Stimulated activated CD4-positive, alpha-beta T cell treated with anti-CD3 and anti-CD28 coated beads, Interleukin-1b, Interleukin-23, amount 100 ng/mL, for 24 hours (primary cell): ENCODE measurements at regions not wholly inside any gene's neighbourhood (a gene's known extent, or its start where the extent isn't known, plus 50 kb on each side); places are given as distances from the start of the nearest gene placed in this dataset.
"Not testable (repeated sequence)": the region's sequence is repeated elsewhere in the genome, so short reads cannot be mapped to it uniquely, and the experiment has no call there.

Experiments used
- DNase-seq, 4 experiments: peaks; one replicate each; pipeline ENCODE4 v3.0.0-alpha.2; 2020; ENCODE audit warnings: low read depth in 4 of 4, low spot score in 1 of 4

DNA sequence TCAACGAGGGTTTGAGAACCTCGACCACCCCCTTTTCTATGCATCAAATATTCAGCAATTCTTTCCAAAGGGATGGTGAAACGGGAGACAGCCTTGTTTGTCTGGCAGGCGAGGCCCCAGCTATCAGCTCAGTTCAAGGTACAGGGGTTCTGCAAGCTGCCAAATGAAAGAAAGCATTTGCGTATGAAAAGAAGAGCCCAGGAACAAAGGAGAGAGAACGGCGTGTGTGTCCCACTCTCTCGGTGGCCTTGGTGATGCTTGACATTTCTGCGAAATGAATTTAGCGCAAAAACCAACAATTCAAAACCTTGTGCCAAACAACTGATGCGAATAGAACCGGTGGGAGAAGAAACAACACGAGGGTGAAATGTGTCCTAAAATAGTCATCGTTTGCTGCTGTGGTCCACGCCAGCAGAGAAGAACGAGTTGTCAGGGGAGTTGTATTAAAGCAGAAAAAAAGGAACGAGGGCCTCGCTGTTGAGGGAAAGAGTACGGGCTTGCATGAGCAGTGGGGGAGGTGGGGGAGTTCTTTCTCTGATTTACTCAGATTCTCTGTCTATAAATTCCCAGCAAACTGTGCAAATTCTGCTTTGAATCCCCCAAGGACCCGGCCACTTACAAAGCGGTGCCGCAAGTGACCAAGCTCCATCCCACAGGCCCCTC, 97.7 kb downstream of the TMEM130 start:
- no peak for DNase-seq

DNA sequence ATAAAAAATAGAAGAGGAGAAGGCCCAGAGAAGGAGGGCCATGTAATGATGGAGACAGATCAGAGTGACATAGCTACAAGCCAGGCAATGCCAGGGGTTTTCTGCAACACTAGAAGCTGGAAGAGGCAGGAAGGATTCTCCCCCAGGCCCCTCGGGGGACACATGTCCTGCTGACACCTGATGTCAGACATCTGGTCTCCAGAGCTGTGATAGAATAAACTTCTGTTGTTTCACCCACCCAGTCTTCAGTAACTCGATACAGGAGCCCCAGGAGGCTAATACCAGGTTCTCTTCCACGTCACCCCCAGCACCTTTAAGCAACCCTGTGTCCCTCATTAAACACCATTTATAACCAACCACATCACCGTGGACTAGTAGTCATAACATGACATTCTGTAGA, 94.9 kb downstream of the TMEM130 start:
- no peak for DNase-seq

DNA sequence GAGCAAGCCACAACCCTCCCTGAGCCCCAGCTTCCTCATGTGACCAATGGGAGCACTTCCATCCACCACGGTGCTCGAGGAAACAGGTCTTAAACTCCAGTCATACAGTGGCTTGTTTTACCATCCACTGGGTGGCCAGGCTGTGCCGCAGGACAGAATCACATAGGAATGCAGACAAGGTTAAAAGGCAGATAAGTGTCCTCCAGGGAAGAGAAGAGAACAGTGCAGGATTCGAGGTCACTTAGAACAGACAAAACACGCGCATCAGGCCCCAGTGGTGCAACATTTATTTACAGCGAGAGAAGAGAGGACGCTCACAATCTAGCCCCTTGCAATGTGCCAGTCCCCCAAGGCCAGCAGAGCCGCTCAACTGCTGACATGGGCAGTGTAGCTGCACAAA, 92.8 kb downstream of the TMEM130 start:
- no peak for DNase-seq

DNA sequence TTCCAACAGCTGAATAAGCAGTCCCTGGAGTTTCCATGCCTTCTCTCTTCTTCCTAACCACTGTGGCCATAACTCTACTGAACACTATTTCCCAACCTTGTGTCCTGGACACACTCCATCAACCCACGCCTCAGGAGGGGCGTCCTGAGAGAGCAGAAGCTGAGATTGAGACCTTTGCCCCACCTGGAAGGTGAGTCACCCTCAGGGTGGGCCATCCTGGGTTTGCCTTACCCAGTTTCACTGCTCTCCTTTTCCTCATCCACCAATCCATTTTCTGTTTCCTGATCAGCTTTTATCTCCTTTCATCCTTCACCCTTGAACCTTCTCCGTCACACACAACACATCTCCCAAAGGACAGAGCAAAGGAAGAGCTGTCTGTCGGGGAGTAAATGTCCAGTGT, 91.4 kb downstream of the TMEM130 start:
- no peak for DNase-seq

DNA sequence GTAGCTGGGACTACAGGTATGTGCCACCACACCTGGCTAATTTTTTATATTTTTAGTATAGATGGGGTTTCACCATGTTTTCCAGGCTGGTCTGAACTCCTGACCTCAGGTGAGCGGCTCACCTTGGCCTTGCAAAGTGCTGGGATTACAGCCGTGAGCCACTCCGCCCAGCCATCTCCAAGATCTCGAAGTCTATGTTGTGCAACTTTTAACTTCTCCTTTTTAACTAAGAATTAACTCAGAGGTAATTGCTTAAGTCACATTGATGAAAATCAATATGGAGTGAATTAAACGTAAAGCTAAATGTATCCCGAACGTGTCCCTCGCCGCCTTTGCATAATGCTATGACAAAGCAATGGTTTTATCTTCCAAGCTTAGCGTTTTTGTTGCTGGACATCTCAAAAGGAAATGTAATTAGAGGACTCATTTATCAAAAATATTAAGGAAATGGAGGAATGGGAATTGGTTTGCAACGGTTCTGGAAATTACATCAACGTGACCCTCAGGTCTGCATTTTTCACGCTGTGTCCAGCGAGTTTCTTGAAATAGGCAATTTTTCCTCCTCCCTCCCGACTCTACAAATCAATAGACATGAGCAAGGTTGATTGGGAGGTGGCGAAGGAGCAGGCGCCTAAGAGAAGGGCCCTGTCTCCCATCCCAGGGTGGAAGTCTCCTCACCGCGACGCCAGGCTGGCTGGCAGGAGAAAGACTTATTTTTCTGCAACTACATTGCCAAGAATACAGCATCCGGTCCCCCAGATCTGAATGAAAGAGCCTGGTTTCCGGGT, 89.8 kb downstream of the TMEM130 start:
- no peak for DNase-seq

DNA sequence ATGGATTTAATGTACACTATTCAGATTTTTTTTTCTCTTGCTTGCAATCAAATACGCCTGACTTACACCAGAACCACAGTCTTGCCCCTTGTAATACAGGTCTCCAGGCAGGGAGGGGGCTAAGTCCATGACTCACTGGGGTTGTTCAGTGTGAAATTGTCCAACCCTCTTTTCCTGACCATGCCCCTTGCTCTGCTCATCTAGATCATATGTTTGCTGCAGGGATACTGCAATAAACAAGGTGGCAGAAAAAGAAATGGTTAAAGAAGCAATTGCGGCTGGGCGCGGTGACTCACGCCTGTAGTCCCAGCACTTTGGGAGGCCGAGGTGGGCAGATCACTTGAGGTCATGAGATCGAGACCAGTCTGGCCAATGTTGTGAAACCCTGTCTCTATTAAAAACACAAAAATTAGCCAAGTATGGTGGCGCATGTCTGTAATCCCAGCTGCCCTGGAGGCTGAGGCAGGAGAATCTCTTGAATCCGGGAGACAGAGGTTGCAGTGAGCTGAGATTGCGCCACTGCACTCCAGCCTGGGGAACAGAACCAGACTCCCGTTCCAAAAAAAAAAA, 85.5 kb downstream of the TMEM130 start:
- DNase-seq = no peak

DNA sequence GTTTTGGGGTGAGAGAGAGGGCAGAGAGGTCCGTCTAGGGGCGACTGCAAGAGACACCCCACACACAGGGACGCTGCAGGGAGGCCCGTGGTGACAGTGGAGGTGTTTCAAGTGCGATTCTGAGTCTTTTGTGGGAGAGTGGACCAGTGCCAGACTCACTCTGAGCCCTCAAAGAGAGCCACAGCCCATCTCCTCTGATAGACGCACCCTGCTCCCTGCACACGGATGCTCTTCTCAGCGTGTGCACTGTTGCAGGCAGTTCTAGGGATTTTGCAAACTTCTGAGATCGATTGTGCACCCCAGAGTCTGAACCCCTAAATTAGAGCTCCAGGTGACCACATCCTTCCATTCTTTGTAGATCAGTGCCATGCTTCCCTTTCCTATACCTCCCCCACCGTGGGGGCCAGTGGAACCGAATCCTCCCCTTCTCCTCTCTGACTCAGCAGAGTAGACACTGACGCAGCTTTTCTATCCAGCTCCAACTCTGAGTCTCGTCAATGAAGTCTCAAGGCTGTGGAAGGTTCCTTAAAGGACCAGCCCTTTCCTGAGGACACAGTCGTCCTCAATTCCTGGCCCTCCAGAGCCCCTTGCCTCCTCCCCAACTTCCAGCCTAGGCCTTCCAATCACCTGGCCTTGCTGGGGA, 83.8 kb downstream of the TMEM130 start:
- no peak for DNase-seq

DNA sequence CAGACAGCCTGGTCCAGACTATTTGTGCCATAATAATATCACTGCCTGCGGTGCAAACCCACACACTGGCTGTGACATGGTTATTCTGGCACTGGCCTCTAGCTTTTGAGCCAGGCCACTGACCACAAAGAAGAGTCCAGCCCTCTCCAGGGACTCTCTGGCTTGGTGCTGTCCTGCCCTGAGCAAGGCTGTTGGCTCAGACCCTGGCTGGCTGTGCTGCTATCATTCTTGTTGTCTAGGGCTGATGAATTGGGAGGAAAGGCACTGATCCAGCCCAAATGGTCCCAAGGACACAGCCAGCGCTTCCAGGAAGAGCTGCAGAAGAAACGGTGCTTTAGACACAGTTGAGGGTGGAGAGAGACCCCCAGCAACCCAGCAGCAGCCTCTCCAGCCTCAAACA, 80.8 kb downstream of the TMEM130 start:
- DNase-seq = no peak

DNA sequence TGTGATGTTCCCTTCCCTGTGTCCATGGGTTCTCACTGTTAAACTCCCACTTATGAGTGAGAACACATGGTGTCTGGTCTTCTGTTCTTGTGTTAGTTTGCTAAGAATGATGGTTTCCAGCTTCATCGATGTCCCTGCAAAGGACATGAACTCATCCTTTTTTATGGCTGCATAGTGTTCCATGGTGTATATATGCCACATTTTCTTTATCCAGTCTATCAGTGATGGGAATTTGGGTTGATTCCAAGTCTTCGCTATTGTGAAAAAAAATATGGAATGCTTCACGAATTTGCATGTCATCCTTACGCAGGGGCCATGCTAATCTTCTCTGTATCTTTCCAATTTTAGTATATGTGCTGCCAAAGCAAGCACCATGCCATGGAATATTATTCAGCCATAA, 75.4 kb downstream of the TMEM130 start:
- not testable (repeated sequence) for DNase-seq

DNA sequence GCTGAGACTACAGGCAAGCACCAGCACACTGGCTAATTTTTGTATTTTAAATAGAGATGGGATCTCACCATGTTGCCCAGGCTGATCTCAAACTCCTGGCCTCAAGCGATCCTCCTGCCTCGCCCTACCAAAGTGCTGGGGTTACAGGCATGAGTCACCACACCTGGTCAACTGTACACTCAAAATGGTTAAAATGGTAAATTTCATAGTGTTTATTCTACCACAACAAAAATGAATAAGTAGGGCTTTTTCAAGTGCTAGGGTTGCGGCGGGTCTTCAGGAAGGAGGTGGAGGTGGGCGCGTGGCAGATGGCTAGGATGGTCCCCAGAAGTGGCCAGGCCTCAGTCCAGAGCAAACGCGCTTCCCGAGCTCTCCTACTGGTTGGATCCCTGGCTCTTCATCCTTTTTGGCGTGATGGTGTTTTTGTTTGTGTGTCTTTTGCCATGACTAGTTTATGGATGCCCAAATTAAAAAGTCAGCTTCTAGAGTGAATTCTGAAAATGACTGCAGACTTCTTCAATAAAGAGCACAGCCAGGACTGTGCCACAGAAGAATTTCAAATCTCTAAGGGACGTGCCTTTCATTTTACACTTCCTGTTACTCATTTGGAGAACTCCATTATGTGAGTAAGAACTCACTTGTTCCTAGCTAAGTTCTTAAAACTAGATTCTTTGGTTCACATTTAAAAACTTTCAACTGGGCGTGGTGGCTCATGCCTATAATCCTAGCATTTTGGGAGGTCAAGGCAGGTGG, 73.9 kb downstream of the TMEM130 start:
- DNase-seq = no peak
